ENCODE measurements at regions not wholly inside any gene's neighbourhood (a gene's known extent, or its start where the extent isn't known, plus 50 kb on each side); places are given as distances from the start of the nearest gene placed in this dataset.

- peaks cover 3% of the 10 kb centered on the region; the same call in 2 of the 3 replicates for H3K9me3 Mint-ChIP-seq
- H3K4me3 Mint-ChIP-seq = no peak overlapping the region
- no peak for DNase-seq (ENCODE audit: low spot score)
- no peaks in the 10 kb centered on the region for H3F3A ChIP-seq (replicated peaks; ENCODE audit: low read depth)
- no peaks in the 10 kb centered on the region for H3K27me3 Mint-ChIP-seq (ENCODE audit: insufficient read depth, low read depth, poor library complexity)
- no peaks in the 10 kb centered on the region for H3K79me2 ChIP-seq (replicated peaks; ENCODE audit: insufficient read depth)
- ATAC-seq = no peak
- no peak overlapping the region for H3K4me3 ChIP-seq
- H3K4me1 ChIP-seq (ENCODE audit: insufficient read depth) = no peaks in the 10 kb centered on the region
- H3K4me1 Mint-ChIP-seq = no peaks in the 10 kb centered on the region; the same call in 2 of the 3 replicates
- H3K9me2 ChIP-seq (ENCODE audit: insufficient read depth) = peaks cover 9% of the 10 kb centered on the region; the same call in 1 of the 2 replicates
- no peak overlapping the region for H3K27ac ChIP-seq (ENCODE audit: low read depth)
- H3K36me3 Mint-ChIP-seq (ENCODE audit: low read depth) = peaks cover 4% of the 10 kb centered on the region; the same call in 2 of the 3 replicates
- H3K4me2 ChIP-seq = no peak overlapping the region
- TF ChIP-seq EZH2 (IDR thresholded peaks at IDR 0.05; ENCODE audit: low read depth, unreplicated experiment) (no peak), ETS1 (IDR thresholded peaks at IDR 0.05) (no peak), ZNF331 (CRISPR knock-in tag; IDR thresholded peaks at IDR 0.05; ENCODE audit: low read depth) (no peak), CTCF (conservative IDR thresholded peaks at IDR 0.05; ENCODE audit: low read depth in 2 of 2) (no peak)
- H3K27ac Mint-ChIP-seq = no peak overlapping the region
- H2AFZ ChIP-seq = no peak overlapping the region
- H3K27me3 ChIP-seq (ENCODE audit: insufficient read depth) = no peaks in the 10 kb centered on the region
- H3K36me3 ChIP-seq (ENCODE audit: insufficient read depth) = 0 out of 2 replicates have a peak, but pooled peaks cover 3% of the 10 kb centered on the region
- no peaks in the 10 kb centered on the region for H4K20me1 ChIP-seq (replicated peaks; ENCODE audit: insufficient read depth)
These were observed 70.0 kb upstream of the FYN start for GRCh38 chr6:111943266-111943665.

- Mint-ChIP-seq H3K9me3 (peaks cover 3% of the 10 kb centered on the region; the same call in 2 of the 3 replicates), H3K27me3 (ENCODE audit: insufficient read depth, low read depth, poor library complexity) (peaks cover under 1% of the 10 kb centered on the region), H3K4me3 (no peak overlapping the region), H3K27ac (no peak overlapping the region), H3K4me1 (peaks cover under 1% of the 10 kb centered on the region; the same call in 2 of the 3 replicates), H3K36me3 (ENCODE audit: low read depth) (peaks cover 4% of the 10 kb centered on the region; the same call in 2 of the 3 replicates)
- Histone ChIP-seq H3F3A (replicated peaks; ENCODE audit: low read depth) (no peaks in the 10 kb centered on the region), H4K20me1 (replicated peaks; ENCODE audit: insufficient read depth) (no peaks in the 10 kb centered on the region), H3K27ac (ENCODE audit: low read depth) (no peak overlapping the region), H3K36me3 (ENCODE audit: insufficient read depth) (0 out of 2 replicates have a peak, but pooled peaks cover 3% of the 10 kb centered on the region), H3K4me1 (ENCODE audit: insufficient read depth) (no peaks in the 10 kb centered on the region), H3K4me3 (no peak overlapping the region), H3K27me3 (ENCODE audit: insufficient read depth) (no peaks in the 10 kb centered on the region), H2AFZ (no peak overlapping the region), H3K9me2 (ENCODE audit: insufficient read depth) (peaks cover 9% of the 10 kb centered on the region; the same call in 1 of the 2 replicates), H3K79me2 (replicated peaks; ENCODE audit: insufficient read depth) (no peaks in the 10 kb centered on the region), H3K4me2 (no peak overlapping the region)
- no peak for ATAC-seq
- no peak for DNase-seq (ENCODE audit: low spot score)
- TF ChIP-seq JUNB (IDR thresholded peaks at IDR 0.05; ENCODE audit: unreplicated experiment) (no peak), ZNF462 (CRISPR knock-in tag; IDR thresholded peaks at IDR 0.05) (no peak), CREB1 (CRISPR knock-in tag; IDR thresholded peaks at IDR 0.05; ENCODE audit: low read depth) (no peak), REST (IDR thresholded peaks at IDR 0.05; ENCODE audit: unreplicated experiment) (no peak), POLR2AphosphoS5 (IDR thresholded peaks at IDR 0.05; ENCODE audit: low read depth) (no peak)
These were observed 70.5 kb upstream of the FYN start for GRCh38 chr6:111943726-111944125.

Data from GM23338 (cell line).